Erythroblast (primary cell): ENCODE measurements at regions not wholly inside any gene's neighbourhood (a gene's known extent, or its start where the extent isn't known, plus 50 kb on each side); places are given as distances from the start of the nearest gene placed in this dataset.

Source experiments
- GATA1 ChIP-seq: IDR thresholded peaks from 2 replicates; pipeline ENCODE4 v1.6.1; 2011; ENCODE audit warnings: low read depth, mild to moderate bottlenecking, control low read depth, low read length, moderate library complexity
- POLR2A ChIP-seq: IDR thresholded peaks from 2 replicates; pipeline ENCODE4 v1.6.1; 2011; ENCODE audit warnings: mild to moderate bottlenecking, low read length

DNA sequence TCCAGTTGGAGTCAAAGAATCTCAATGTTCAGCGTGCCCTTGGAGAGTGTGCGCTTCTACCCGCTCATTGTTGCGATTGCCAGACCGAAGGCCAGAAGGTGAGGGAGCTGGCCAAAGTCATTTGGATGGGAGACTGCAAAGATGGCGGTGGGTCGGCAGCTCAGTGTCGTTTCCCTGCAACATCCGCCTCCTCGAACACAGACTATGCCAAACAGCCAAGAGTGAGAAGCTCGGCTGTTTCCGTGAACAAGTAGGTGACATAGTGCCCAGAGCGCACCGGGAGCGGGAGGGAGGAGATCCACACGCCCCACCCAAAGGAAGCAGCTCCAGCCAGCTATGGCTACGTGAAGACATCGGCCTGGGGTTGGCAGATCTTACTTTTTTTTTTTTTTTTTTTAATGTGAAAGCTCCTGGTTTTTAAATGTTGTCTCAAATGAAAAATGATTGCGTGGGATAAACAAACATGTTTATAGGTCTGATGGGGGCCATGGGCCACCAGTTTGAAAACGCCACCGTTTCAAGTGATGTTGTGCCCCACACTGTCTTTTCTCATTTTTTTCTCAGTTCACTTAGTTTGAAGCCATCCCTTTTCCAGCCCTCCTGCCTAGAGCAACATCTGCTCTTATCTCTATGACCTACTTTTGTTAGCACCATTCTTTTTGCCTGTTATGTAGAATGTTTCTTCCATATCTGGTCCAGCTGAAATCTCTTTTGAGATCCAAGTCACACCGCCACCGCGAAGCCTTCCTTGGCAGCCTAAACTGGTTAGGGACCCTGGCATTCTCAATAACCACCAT, 682.4 kb downstream of the RNF144A start:
- TF ChIP-seq POLR2A (no peak), GATA1 (no peak)
